Stimulated activated CD4-positive, alpha-beta T cell treated with anti-CD3 and anti-CD28 coated beads, Interleukin-2, amount 100 ng/mL, for 24 hours (primary cell): ENCODE measurements at regions not wholly inside any gene's neighbourhood (a gene's known extent, or its start where the extent isn't known, plus 50 kb on each side); places are given as distances from the start of the nearest gene placed in this dataset.

Experiments
- DNase-seq, 2 donors: peaks; one replicate each; pipeline ENCODE4 v3.0.0-alpha.2; 2020

DNA sequence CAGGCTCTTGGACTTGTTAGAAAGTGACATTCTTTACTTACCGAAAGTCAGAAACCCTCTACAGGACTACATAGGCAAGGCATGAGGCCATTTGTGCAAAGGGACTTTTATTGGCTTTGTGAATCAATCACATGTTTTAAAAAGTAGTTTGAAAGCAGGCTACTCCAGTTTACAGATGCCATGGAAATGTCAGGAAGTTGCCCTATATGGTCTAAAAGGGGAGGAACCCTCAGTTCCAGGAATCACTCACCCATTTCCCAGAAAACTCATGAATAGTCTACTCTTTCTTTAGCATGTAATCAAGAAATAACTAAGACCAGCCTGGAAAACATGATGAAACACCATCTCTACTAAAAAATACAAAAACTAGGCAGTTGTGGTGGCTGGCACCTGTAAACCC, 51.0 kb upstream of the MKRN3 start:
- no peak for DNase-seq

DNA sequence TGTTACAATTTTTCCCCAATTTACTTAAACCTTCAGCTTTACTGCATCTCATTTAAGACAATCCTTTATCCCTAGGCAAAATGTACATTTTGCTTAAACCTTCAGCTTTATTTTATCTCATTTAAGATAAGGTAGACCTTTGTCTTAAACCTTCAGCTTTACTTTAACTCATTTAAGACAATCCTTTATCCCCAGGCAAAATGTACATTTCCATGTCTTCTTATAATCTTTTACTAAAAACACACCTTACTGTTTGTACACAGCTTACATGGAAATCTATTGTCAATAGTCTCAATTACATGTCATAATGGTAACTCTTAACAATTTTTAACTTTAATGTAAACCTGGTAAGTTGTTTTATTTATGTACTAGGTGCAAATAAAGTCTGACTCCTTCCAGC, 58.7 kb upstream of the MKRN3 start:
- no peak for DNase-seq

DNA sequence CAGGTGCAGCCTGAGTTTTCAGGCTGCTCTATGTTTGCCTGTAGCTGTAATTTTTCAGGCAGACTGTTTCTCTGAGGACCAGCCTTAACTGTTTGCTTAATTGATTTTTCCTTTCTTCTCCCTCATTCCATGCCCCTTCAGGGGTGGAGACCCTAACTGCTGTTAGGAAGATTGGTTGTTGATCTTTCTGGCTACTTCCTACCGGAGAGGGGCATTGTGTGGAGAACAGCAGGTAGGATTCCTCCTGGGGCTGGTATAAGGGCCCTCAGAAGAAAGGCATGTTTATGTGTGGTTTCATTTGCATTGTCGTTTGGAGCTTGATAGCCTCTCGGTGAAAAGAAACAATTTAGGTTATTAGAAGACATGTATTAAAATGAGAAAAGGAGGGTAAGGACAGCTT, 56.9 kb upstream of the GOLGA6L2 start:
- no peak for DNase-seq

DNA sequence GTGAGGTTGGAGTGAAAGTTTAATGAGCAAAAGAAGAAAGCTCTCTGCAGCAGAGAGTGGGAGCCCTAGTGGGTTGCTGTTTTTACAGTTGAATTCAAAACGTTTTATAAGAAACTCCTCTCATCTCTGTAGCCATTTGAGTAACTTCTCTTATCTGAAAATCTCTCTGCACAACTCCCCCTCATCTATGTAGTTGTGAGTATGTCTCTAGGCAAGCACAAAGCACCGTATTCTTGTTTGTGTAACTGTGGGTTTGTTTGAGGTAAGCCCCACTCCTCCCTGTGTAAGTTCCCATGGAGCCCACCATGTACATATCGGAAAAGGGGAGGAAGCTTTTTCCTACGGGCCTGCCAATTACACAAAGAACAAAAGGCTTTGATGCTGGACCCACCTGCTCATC, 56.5 kb upstream of the GOLGA6L2 start:
- DNase-seq: no peak

DNA sequence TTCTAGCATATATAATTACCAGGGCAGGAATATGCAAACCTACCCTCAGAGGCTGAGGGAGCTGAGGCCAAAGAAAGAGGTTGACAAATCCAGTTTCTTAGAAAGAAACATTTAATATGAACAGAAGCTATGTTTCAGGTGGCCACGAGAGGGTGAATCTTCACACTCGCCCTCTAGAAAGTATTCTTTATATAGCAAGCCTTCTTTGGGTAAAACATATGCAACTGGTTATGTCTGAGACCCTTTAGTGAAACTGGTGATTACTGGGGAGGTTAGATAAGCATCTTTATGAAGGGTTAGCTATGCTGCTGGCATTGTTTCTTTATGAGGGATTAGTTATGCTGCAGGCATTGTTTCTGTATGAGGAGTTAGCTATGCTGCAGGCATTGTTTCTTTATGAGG, 50.7 kb upstream of the GOLGA6L2 start:
- peak in 1 of 2 donors; percentile 5 for DNase-seq
